Choroid plexus epithelial cell (primary cell): ENCODE measurements at regions not wholly inside any gene's neighbourhood (a gene's known extent, or its start where the extent isn't known, plus 50 kb on each side); places are given as distances from the start of the nearest gene placed in this dataset.

Experiments
- DNase-seq: peaks from one replicate; pipeline ENCODE4 v3.0.0-alpha.2; 2010; ENCODE audit warnings: low read depth
- H3K4me3 ChIP-seq: 2 replicates; pipeline ENCODE4 v1.5.1; 2011; ENCODE audit warnings: low read depth, mild to moderate bottlenecking, control low read depth, low read length, moderate library complexity
- CTCF ChIP-seq: conservative IDR thresholded peaks from 2 replicates; pipeline ENCODE4 v1.5.1; 2011; ENCODE audit warnings: low read depth, mild to moderate bottlenecking, control low read depth, inconsistent platforms, low read length, moderate library complexity

GRCh38 chr18:56294484-56295183 is 343.8 kb downstream of the TXNL1 start:
- no peak for DNase-seq
- no peak overlapping the region for H3K4me3 ChIP-seq
- TF ChIP-seq CTCF: no peak

GRCh38 chr18:56291294-56291693 is 347.1 kb downstream of the TXNL1 start:
- H3K4me3 ChIP-seq: no peak overlapping the region
- no peak for DNase-seq
- TF ChIP-seq CTCF: no peak

GRCh38 chr18:56289381-56289780 is 349.0 kb downstream of the TXNL1 start:
- no peak for DNase-seq
- H3K4me3 ChIP-seq: no peak overlapping the region
- no peak for TF ChIP-seq CTCF

- no peak overlapping the region for H3K4me3 ChIP-seq
- no peak for TF ChIP-seq CTCF
- no peak for DNase-seq
These were observed 351.5 kb downstream of the TXNL1 start for GRCh38 chr18:56286775-56287325.

GRCh38 chr18:56285387-56286065 is 352.9 kb downstream of the TXNL1 start:
- DNase-seq: no peak
- no peak for TF ChIP-seq CTCF
- no peak overlapping the region for H3K4me3 ChIP-seq

GRCh38 chr18:56284319-56284718 is 354.1 kb downstream of the TXNL1 start:
- no peak for DNase-seq
- H3K4me3 ChIP-seq: no peak overlapping the region
- TF ChIP-seq CTCF: no peak
